HG03342 (cell line): ENCODE measurements at regions not wholly inside any gene's neighbourhood (a gene's known extent, or its start where the extent isn't known, plus 50 kb on each side); places are given as distances from the start of the nearest gene placed in this dataset.
"Not testable (repeated sequence)": the region's sequence is repeated elsewhere in the genome, so short reads cannot be mapped to it uniquely, and the experiment has no call there.

Source experiments
- ATAC-seq: cut with Tn5 transposase; IDR thresholded peaks from one replicate; pipeline ENCODE4 v1.9.1; 2021; ENCODE audit warnings: mild to moderate bottlenecking, moderate library complexity; ENCODE audit not compliant: unreplicated experiment

- ATAC-seq: no peak
Observed at GRCh38 chrX:87098477-87098876, 419.1 kb upstream of the KLHL4 start.

DNA sequence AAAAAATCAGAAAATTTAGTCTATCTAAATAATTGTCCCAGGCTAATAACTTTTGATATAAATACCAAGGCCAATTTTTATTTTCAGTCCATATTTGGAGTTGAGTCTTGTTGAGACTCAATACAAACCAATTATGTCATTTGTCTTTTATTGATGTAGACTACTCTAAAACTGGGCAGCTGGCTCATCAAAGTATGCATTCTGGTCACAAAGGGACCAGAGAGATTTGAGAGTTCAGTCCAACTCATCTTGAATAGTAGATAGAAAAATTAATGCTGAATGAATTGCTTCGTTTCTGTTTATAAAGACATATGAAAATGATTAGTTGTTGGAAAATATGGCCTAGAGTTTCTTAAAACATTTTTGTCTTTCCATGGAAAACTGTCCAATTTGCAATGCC, 412.5 kb upstream of the KLHL4 start:
- no peak for ATAC-seq

GRCh38 chrX:87110142-87110541, 407.5 kb upstream of the KLHL4 start:
- ATAC-seq: no peak

GRCh38 chrX:87140800-87141483, 376.7 kb upstream of the KLHL4 start:
- no peak for ATAC-seq

- no peak for ATAC-seq
Observed at GRCh38 chrX:87160435-87161010, 357.1 kb upstream of the KLHL4 start.

- no peak for ATAC-seq
Observed at GRCh38 chrX:87167841-87168240, 349.8 kb upstream of the KLHL4 start.

DNA sequence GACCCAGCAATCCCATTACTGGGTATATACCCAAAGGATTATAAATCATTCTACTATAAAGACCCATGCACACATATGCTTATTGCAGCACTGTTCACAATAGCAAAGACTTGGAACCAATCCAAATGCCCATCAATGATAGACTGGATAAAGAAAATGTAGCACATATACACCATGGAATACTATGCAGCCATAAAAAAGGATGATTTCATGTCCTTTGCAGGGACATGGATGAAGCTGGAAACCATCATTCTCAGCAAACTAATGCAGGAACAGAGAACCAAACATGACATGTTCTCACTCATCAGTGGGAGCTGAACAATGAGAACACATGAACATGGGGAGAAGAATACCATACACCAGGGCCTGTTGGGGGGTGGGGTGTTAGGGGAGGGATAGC, 339.6 kb upstream of the KLHL4 start:
- ATAC-seq: not testable (repeated sequence)
